ENCODE measurements at regions not wholly inside any gene's neighbourhood (a gene's known extent, or its start where the extent isn't known, plus 50 kb on each side); places are given as distances from the start of the nearest gene placed in this dataset.

- TF ChIP-seq ZFX (IDR thresholded peaks at IDR 0.05; ENCODE audit: borderline replicate concordance), result no peak
- no peak for TF ChIP-seq CTCF (IDR thresholded peaks at IDR 0.05)
Measured at GRCh38 chr10:71004176-71005075, 116.1 kb upstream of the PCBD1 start.

GRCh38 chr10:71005337-71006305 lies 117.3 kb upstream of the PCBD1 start:
- TF ChIP-seq CTCF (IDR thresholded peaks at IDR 0.05) (no peak), ZFX (IDR thresholded peaks at IDR 0.05; ENCODE audit: borderline replicate concordance) (no peak)

More at GRCh38 chr10:71004176-71005075, 116.1 kb upstream of the PCBD1 start:
- no peak overlapping the region for H3K27ac ChIP-seq

GRCh38 chr10:71006506-71006905 lies 118.1 kb upstream of the PCBD1 start:
- no peak overlapping the region for H3K27ac ChIP-seq
- TF ChIP-seq CTCF (IDR thresholded peaks at IDR 0.05) (no peak), ZFX (IDR thresholded peaks at IDR 0.05; ENCODE audit: borderline replicate concordance) (no peak)

More at GRCh38 chr10:71005337-71006305, 117.3 kb upstream of the PCBD1 start:
- H3K27ac ChIP-seq, result no peak overlapping the region

- no peak overlapping the region for H3K27ac ChIP-seq
- no peak for TF ChIP-seq CTCF (IDR thresholded peaks at IDR 0.05)
- TF ChIP-seq ZFX (IDR thresholded peaks at IDR 0.05; ENCODE audit: borderline replicate concordance), result no peak
Measured at GRCh38 chr10:71007516-71007915, 119.2 kb upstream of the PCBD1 start.

- H3K27ac ChIP-seq, result no peak overlapping the region
- TF ChIP-seq ZFX (IDR thresholded peaks at IDR 0.05; ENCODE audit: borderline replicate concordance) (no peak), CTCF (IDR thresholded peaks at IDR 0.05) (no peak)
Measured at GRCh38 chr10:71008150-71008549, 119.8 kb upstream of the PCBD1 start.

GRCh38 chr10:71009126-71009525 lies 120.8 kb upstream of the PCBD1 start:
- TF ChIP-seq ZFX (IDR thresholded peaks at IDR 0.05; ENCODE audit: borderline replicate concordance) (no peak), CTCF (IDR thresholded peaks at IDR 0.05) (no peak)
- no peak overlapping the region for H3K27ac ChIP-seq
